ENCODE measurements at regions not wholly inside any gene's neighbourhood (a gene's known extent, or its start where the extent isn't known, plus 50 kb on each side); places are given as distances from the start of the nearest gene placed in this dataset.

DNA sequence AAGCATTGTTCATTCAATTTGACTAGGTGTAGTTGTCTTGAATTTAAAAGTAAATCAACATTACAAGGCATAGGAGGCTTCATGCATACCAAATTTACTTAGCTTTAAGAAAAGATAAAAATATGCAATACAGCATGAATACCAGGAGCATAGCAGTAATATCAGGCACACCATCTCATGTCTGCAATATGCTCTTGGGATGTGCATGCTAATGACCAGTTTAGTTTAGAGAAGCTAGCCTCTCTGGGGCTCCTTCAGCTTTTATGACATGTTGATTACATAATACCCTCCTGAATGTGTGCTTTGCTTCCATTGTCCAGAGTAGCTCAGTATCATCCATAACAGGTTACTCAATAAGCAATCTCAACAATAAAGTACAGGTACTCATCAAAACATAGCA is 497.2 kb downstream of the FLRT2 start:
- TF ChIP-seq POLR2A (IDR thresholded peaks at IDR 0.05; ENCODE audit: low read depth, low read length), result no peak
- no peak for TF ChIP-seq CTCF (IDR thresholded peaks at IDR 0.05; ENCODE audit: extremely low read depth in 1 of 2, insufficient read depth in 1 of 2, low read depth in 1 of 2, low read length in 2 of 2)
- TF ChIP-seq, protein P1, sequence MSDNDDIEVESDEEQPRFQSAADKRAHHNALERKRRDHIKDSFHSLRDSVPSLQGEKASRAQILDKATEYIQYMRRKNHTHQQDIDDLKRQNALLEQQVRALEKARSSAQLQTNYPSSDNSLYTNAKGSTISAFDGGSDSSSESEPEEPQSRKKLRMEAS (IDR thresholded peaks at IDR 0.05; ENCODE audit: insufficient read depth, insufficient read length), result no peak
- no peak for TF ChIP-seq POLR2AphosphoS5 (IDR thresholded peaks at IDR 0.05; ENCODE audit: insufficient read depth, low read depth, low read length)
